RWPE1 (cell line): ENCODE measurements at regions not wholly inside any gene's neighbourhood (a gene's known extent, or its start where the extent isn't known, plus 50 kb on each side); places are given as distances from the start of the nearest gene placed in this dataset.

Experiments used
- CTCF ChIA-PET: fragments of 350-600 bp; sonication (Branson Sonifier 250); formaldehyde crosslinking; extraction: SDS; loops from one replicate; lab custom pipeline; 2021; lab: Yijun Ruan, JAX
- POLR2A ChIA-PET: fragments of 400-600 bp; formaldehyde crosslinking; extraction: SDS; loops from one replicate; lab custom pipeline; 2020; ENCODE audit warnings: antibody characterized with exemption; ENCODE audit not compliant: low non-redundant PET; lab: Yijun Ruan, JAX
- DNase-seq: peaks from one replicate; pipeline ENCODE4 v3.0.0; 2012; ENCODE audit warnings: low spot score
- H3K27ac ChIP-seq: fragments of 450-650 bp; 2 replicates; pipeline ENCODE4 v1.5.1; 2017
- CTCF ChIP-seq: fragments of 450-650 bp; conservative IDR thresholded peaks from 2 replicates; pipeline ENCODE4 v1.5.1; 2017; ENCODE audit warnings: low read depth, mild to moderate bottlenecking

DNA sequence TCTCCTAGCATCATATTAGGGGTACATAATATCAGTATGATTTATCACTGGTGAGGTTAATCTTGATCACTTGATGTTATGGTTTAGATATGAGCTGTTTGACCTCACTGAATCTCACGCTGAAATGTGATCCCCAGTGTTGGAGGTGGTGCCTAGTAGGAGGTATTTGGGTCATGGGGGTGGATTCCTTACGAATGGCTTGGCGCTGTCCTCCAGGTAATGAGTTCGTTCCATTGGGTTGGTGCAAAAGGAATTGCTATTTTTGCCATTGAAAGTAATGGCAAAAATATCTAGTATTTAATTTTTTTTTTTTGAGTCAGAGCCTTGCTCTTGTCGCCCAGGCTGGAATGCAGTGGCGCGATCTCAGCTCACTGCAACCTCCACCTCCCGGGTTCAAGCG is 326.3 kb downstream of the AASDHPPT start:
- TF ChIP-seq CTCF = no peak
- H3K27ac ChIP-seq = no peak overlapping the region
- ChIA-PET POLR2A (no interaction called here), CTCF (interaction anchor here (0.5 to 0.8 kb wide), 3 partner anchors 61 to 314 kb away, joined by 3 to 4 read pairs (median 3); no protein-coding TSS in a partner anchor)
- no peak for DNase-seq

DNA sequence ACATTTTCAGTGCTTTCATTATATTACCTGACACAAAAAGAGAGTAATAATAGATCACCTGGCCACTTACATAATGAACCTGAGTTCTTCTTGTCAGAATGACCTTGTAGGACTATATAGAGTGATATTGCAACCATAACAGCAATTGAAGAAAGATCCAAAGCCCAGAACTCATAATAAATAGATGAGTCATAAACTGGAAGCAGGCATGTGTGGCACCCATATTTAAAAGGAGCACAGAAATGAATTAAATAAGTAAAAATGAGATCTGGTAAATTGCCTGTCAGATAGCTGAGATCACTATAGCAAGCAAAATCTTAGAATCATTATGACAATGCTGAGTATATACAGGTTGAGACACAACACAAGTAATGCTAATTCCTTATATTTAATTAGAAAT is 331.8 kb downstream of the AASDHPPT start:
- no peak for TF ChIP-seq CTCF
- CTCF ChIA-PET = interaction anchor here (0.5 kb wide), 1 partner anchor 25 kb away, joined by 5 read pairs; no protein-coding TSS in a partner anchor
- POLR2A ChIA-PET = no interaction called here

DNA sequence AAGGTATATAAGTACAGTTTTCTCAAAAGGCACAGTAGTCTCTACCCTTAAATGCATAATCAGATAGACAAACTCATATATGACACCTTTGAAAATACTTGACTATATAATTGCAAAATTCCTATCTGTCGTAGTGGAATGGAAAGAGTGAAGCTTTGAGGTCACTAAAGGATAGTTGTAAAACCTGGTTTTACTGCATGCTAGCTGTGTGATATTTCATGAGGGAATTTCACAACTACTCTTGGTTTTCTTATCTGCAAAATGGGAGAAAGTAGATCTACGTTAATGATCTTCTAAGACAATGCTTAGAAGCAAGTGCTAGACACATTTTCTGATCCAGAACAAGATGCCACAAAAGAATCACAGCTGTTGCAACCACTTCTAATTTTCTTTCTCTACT is 332.2 kb downstream of the AASDHPPT start:
- DNase-seq = no peak
- no peak for TF ChIP-seq CTCF
- POLR2A ChIA-PET = no interaction called here
- CTCF ChIA-PET = interaction anchor here (0.5 kb wide), 1 partner anchor 26 kb away, joined by 5 read pairs; no protein-coding TSS in a partner anchor
- H3K27ac ChIP-seq = no peak overlapping the region

More for the DNA sequence above, 331.8 kb downstream of the AASDHPPT start:
- H3K27ac ChIP-seq = no peak overlapping the region
- DNase-seq = no peak

GRCh38 chr11:106410902-106411301 is 333.4 kb downstream of the AASDHPPT start:
- no peak overlapping the region for H3K27ac ChIP-seq
- ChIA-PET CTCF (no interaction called here), POLR2A (no interaction called here)
- no peak for DNase-seq
- no peak for TF ChIP-seq CTCF

- ChIA-PET CTCF (no interaction called here), POLR2A (no interaction called here)
- no peak for TF ChIP-seq CTCF
- no peak for DNase-seq
- H3K27ac ChIP-seq = no peak overlapping the region
Measured at GRCh38 chr11:106413222-106413621, 335.8 kb downstream of the AASDHPPT start.

DNA sequence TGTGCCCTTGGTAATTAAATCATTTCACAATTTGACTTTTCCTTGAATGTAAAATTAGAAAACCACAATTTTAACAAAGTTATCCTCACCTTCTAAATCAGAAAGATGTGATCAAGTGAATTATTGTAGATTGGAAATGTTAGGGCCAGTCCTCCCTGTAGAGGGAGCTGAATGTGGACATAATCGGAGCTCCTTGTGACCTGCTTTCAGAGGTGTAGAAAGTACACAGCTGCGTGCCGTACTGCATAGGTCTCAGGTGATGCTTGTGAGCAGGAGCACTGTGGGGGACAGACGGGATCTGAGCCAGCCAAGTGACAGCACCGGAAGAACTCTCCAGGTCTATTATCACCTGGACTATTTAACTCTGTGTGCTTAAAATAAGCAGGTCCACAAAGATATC is 338.0 kb downstream of the AASDHPPT start:
- ChIA-PET POLR2A (no interaction called here), CTCF (no interaction called here)
- no peak for TF ChIP-seq CTCF
- no peak for DNase-seq
- no peak overlapping the region for H3K27ac ChIP-seq
